Stimulated activated CD4-positive, alpha-beta T cell treated with anti-CD3 and anti-CD28 coated beads, Interleukin-15, amount 100 ng/mL, for 48 hours (primary cell): ENCODE measurements at regions not wholly inside any gene's neighbourhood (a gene's known extent, or its start where the extent isn't known, plus 50 kb on each side); places are given as distances from the start of the nearest gene placed in this dataset.
"Not testable (repeated sequence)": the region's sequence is repeated elsewhere in the genome, so short reads cannot be mapped to it uniquely, and the experiment has no call there.

Source experiments
- DNase-seq, 2 donors: peaks; one replicate each; pipeline ENCODE4 v3.0.0-alpha.2; 2020; ENCODE audit warnings: low read depth in 2 of 2

DNA sequence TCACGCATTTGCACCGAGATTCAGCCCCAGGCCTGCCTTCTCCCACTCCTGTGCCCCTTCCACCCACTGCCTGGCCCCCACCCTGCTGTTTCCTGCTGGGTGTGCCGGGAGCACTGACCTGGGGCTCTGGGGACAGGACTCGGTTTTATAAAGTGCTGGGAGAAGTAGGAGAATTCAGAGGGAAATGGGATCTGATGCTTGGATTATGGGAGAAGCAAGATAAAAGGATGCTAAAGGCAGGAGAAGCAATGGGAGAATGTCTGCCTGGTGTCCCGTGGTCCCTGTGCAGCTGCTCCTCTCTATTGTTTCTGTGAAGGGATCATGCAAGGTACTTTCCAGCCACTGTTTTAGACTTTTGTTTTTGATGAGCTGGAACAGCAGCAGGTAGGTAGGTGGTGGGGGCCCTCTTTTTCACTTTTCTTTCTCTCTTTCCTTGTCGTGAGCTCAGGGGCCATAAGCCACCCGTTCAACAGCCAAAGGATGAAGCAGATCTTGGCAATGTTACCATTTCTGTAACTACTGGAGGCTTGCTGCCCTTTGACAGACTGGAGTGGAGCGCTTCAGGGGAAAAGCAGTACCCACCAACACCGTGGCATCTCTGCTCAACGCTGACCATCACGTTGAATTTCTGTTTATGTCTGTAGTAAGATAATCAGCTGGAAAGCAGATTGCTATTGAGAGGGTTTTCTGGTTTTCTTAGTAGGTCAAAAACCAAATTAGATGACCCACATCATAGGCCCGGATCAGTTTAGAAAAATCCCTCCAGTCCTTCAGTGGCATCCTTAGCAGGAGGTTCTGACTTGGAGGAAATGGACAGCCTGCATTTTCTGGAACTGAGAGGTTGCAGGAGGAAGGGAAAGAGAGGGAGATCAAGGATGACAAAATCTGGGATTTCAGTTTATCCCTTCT lies 63.8 kb upstream of the ENPP6 start:
- no peak for DNase-seq

DNA sequence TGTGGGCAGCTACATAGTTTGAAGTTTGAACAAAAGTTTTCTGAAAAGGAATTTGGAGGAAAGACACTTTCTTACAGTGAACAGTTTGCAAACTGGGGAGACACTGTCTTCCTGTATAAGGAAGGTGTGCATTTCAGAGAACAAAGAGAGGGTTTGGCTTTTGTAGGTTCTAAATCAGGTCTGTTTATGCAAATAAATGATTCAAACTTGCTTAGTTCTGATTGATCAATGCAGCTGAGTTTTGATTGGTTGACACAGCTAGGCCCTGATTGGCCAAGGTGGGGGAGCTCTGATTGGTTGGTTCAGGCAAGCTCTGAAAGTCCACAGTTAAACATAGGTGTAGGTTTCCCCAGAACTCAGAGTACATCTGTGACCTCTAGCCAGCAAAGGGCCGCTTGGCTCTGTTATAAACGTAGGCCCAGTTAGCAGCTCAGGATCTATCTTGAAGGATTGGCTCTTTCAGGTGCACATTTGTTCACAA lies 63.0 kb upstream of the ENPP6 start:
- no peak for DNase-seq

DNA sequence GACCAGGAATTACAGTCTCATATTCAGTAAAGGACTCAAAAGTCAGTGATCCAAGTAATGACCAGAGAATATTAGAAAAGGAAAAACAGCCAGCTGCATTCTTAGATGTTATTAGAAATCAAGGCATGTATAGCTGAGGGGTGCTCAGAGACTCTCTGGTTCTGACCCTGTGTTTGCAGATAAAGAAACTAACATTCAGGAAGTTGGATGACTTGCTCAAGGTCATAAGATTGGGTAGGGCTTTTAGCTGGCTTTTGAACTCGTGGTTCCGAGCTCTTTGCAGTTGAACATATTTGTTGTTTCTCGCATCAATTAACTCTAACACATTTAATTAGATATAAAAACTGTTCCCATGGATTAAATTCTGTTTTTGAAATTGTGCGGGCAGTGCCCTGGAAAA lies 62.5 kb upstream of the ENPP6 start:
- no peak for DNase-seq

DNA sequence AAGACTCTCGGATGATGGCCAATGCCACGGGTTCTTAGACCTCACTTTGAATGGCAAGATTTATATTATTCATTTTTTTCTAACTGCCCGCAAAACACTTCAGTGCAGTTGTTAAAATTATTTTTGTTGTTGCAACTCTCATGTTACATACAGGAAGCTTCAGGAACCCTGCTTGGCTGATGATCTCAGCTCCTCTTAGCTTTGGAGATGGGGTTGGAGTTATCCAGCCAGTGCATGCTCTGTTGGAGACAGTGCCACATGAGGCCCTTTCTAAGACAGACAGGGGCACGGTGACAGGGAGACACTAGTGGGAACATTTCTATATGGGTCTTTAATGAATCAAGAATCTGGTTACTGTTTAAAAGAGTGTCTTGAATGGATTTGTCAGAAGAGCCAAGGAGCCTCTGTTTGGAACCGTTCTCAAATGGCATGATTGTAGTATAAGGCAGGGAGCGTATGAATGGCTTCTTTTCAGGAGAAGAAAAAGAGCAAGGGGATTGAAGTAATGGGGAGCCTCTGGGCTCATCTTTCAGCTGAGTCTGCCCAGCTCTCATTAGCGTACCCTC lies 61.9 kb upstream of the ENPP6 start:
- DNase-seq, result no peak

DNA sequence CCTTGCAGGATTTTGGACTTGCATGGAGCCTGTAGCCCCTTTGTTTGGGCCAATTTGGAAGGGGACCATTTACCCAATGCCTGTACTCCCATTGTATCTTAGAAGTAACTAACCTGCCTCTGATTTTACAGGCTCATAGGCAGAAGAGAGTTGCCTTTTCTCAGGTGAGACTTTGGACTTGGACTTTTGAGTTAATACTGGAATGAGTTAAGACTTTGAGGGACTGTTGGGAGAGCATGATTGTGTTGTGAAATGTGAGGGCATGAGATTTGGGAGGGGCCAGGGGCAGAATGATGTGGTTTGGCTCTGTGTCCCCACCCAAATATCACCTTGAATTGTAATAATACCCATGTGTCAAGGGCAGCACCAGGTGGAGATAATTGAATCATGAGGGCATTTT lies 60.1 kb upstream of the ENPP6 start:
- not testable (repeated sequence) for DNase-seq

DNA sequence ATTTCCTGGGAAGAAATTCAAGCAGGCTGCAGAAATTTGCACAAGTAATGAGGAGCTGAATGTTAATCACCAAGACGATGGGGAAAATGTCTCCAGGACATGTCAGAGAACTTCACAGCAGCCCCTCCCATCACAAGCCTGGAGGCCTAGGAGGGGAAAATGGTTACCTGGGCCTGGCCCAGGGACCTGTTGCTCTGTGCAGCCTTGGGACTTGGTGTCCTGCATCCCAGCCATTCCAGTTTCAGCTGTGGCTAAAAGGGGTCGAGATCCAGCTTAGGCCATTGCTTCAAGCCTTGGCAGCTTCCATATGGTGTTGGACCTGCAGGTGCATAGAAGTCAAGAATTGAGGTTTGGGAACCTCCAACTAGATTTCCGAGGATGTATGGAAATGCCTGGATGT lies 59.3 kb upstream of the ENPP6 start:
- not testable (repeated sequence) for DNase-seq

DNA sequence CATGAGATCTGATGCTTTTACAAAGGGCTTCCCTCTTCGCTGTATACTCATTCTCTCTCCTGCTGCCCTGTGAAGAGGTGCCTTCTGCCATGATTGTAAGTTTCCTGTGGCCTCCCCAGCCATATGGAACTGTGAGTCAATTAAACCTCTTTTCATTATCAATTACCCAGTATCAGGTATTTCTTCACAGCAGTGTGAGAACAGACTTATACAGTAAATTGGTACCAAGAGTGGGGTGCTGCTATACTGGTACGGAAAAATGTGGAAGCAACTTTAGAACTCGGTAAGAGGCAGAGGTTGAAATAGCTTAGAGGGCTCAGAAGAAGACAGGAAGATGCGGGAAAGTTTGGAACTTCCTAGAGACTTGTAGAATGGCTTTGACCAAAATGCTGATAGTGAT lies 58.7 kb upstream of the ENPP6 start:
- DNase-seq, result not testable (repeated sequence)

DNA sequence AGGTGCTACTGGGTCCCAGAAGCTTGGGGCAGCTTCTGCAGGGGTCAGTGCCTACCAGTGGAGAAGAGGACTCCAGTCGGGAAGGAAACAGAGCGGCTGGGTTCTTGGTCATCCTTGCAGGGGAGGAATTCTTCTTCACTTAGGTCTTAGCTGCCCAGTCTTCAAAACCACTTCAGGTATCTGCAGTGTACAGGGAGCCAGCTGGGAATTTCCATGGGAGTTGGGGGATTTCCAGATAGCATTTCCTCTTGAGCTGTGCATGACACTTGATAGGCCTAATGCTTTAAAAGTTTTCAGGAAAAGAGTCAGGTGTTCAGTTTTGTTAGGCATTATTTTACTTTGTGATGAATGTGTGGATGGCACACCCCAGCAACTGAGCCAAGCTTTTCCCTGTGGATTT lies 58.1 kb upstream of the ENPP6 start:
- no peak for DNase-seq

DNA sequence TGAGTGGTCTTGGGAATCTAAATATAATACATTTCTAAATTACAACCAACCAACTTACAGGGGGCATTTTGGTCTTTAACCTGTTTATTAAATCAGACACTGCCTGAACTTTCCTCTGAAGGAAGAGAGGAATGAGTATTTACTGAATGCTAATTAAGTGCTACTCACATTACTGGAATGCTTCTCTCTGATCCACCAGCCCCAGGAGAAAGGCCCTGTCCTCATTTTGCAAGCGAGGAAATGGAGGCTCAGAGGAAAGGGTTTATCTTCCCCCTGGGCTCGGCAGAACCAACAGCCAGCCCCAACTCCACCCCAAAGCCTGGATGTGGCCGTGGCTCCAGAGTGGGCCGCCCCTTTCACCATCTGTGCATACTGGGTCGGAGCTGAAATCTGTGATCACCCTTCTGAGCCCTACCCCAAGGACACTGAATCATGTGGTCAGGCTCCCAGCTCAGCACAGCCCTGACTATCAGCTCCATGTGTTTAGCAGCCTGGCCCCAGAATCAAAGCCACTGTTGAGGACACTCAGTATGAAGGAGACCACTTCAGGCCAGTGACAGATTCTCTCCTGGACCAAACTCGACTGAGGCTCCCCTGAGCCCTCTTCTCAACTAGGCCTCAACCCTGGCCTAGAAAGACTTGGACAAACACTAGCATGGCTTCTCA lies 56.7 kb upstream of the ENPP6 start:
- DNase-seq, result no peak

DNA sequence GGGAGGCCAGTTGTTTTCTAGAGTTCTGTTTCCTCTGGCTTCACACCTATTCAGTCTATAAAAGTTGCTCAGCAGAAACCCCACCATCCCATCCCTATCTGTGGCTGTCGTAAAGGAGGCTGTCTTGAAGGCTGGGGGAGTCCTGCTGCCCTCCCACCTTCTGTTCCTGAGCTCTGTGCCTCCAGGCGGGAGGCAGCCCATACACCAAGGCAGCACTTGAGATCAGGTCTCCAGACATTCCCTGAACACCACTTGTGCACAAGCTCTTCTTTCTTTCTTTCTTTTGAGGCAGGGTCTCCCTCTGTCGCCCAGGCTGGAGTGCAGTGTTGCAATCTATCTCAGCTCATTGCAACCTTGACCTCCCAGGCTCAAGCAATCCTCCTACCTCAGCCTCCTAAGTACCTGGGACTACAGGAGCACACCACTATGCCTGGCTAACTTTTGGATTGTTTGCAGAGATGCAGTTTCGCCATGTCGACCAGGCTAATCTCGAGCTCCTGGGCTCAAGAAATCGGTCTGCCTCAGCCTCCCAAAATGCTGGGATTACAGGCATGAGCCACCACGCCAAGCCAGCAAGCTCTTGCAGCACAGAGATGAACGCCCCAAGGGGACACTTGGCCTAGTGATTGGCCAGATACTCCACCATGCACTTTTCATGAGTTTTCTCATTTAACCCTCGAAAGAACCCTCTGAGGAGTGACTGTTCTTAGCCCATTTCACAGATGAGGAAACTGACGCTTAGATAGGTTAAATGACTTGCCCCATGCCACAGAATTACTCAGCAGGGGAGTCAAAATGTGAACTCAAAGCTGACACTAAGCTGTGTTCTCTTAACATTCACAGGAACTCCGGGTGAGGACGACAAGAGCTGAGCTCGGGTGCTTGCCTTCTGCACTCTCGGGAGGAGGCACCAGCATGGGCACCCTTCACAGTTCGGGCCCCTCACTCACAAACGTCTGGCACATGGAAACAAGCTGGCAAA lies 55.8 kb upstream of the ENPP6 start:
- DNase-seq, result no peak

DNA sequence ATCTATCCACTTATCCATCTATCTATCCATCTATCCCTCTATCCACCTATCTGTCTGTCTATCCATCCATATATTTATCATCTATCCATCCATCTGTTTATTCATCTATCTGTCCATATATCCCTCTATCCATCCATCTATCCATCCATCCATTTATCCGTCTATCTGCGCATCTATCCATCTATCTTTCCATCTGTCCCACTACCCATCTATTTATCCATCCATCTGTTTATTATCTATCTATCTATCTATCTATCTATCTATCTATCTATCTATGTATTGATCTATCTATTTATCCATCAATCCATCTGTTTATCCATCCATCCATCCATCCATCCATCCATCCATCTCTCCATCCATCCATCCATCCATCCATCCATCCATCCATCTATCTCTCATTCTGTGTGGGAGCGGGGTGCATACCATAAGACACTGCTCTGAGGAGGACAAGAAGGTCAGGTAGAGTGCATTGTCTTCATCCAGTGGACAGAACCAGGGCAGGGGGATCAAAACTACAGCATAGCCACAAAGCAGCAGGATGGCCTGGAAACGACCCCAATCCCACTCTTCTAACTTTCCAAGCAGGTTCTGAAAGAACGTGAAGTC lies 53.2 kb upstream of the ENPP6 start:
- no peak for DNase-seq

DNA sequence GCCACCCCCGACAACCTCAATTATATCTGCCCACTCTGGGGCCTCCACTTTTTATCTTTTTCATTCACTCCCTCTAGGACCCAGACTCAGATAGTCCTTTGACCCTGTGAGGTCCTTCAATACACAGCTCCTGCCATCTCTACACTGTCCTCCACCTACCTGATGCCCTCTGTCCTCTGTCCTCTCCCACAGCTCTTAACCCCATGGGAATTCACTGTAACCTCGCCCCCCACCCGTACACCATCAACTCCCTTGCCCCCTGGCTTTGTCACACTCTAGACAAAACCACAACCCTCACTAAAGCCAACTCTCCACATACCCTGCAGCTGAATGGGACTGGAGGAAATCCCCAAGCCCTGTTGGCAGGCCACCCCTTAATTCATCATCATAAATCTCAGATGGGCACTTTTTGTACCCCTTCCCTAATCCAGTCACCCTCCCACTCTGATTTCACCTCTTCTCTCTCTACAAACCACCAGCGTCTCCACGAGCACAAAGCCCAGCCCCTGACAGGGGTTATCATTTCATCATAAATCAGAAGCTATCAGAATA lies 52.3 kb upstream of the ENPP6 start:
- no peak for DNase-seq

DNA sequence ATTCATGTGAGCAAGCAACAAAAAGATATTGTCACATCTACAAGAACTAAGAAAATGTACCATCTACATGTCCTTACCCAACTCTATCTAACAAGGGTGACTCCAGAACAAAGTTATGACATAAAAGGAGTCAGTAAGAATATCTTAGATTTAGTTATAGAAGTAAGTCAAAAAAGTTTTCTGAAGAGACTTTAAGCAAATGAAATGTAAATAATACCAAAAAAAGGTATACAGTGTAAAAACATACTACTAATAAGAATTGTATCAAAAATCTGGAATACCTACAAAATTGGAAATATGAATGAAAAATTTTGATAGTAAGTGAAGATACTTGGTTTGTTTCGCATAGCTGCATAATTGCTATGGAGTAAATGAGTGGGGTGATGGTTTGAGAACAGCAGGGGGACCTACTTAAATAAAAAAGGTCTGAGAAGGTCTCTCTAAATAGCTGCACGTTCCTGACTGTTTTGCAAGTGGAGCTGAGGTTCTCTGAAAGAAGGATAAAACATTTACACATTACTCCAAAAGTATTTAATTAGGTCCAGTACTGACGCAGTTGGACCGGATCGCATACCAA lies 51.0 kb upstream of the ENPP6 start:
- DNase-seq, result no peak

DNA sequence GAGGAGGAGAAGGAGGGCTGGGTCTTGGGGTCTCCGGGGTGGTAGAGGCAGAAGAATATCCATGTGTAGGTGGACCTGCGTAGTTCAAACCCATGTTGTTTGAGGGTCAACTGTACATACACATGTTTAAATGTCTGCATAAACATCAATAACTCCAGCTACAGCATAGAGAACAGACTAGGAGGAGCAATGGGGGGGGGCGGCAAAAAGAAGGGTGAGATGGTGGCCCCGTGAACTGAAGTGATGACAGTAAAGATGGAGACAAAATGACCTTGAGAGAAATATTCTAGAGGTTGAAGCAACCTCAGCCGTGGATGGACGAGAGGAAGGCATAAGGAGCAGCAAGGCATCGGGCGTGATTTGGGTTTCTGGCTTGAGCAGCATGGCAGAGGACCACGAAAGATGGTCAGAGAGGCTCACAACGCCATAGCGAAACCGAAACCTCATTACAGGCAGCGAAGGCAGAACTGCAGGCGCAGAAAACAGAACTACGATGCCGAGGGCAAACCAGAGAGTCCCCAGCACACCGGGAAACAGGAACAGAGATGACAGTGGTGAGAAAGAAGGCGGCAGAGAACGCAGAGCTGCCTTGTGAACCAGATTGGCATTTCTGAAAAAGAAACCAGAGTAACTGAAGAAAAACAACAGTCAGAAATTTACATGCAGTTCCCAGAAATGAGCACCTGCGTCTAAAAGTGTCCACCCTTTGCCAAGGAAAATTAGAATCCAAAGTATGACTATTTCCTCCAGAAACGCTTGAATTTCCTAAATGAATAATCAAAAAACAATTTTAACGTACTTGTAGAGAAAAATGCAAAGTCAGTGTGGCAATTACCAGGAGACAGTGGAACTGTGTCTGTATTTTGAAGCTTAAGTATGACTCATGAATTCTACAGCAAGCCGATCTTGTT lies 50.3 kb upstream of the ENPP6 start:
- peak; percentile 70 to 74 for DNase-seq
